ENCODE measurements at regions not wholly inside any gene's neighbourhood (a gene's known extent, or its start where the extent isn't known, plus 50 kb on each side); places are given as distances from the start of the nearest gene placed in this dataset.

DNA sequence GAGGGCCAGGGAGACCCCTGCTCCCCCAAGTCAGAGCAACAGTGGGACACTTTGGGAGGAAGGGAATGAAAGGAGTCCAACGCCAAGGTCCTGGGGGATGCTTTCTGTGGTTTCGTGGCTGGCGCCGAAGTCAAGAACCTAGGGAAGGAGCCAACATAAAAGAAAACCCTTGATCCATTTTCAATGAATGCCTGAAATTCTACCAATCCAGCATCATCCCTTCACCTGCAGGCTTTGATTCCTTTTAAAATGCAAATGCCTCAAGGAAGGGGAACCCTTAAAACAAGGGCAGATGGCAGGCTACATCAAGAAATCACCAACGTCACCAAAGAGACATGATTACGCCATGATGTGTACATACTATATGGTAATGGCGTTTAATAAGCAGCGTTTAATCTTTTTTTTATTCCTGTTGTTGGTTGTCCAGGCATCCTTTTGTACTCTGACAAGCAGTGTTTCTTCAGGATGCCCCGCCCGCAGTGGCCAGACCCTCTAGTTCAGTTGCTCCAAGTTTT lies 123.3 kb upstream of the SLC1A4 start:
- H2BK20ac ChIP-seq (ENCODE audit: low read depth, low read length, poor library complexity, severe bottlenecking), result no peak overlapping the region
- no peak overlapping the region for H3T11ph ChIP-seq (ENCODE audit: low read length)
- no peak overlapping the region for H2BK12ac ChIP-seq (ENCODE audit: insufficient read length, low read depth, low read length)
- WGBS (ENCODE audit: extremely low coverage, insufficient read length, low lambda C conversion rate), result no CpG with 5 or more reads among the region's 10 CpGs
- no peak overlapping the region for H2BK15ac ChIP-seq (ENCODE audit: low read depth, low read length)
- H3K14ac ChIP-seq (ENCODE audit: insufficient read depth, low read length), result no peak overlapping the region
- no peak overlapping the region for H2BK120ac ChIP-seq (ENCODE audit: low read depth, low read length, poor library complexity, severe bottlenecking)
- H3K9me3 ChIP-seq (ENCODE audit: control insufficient read depth, low read depth, low read length), result no peaks in the 10 kb centered on the region
- peaks cover 3% of the 10 kb centered on the region for H4K20me1 ChIP-seq (ENCODE audit: control insufficient read depth, insufficient read depth, insufficient read length)
- H3K4ac ChIP-seq (ENCODE audit: low read depth, low read length), result no peak overlapping the region
- TF ChIP-seq, protein P1, sequence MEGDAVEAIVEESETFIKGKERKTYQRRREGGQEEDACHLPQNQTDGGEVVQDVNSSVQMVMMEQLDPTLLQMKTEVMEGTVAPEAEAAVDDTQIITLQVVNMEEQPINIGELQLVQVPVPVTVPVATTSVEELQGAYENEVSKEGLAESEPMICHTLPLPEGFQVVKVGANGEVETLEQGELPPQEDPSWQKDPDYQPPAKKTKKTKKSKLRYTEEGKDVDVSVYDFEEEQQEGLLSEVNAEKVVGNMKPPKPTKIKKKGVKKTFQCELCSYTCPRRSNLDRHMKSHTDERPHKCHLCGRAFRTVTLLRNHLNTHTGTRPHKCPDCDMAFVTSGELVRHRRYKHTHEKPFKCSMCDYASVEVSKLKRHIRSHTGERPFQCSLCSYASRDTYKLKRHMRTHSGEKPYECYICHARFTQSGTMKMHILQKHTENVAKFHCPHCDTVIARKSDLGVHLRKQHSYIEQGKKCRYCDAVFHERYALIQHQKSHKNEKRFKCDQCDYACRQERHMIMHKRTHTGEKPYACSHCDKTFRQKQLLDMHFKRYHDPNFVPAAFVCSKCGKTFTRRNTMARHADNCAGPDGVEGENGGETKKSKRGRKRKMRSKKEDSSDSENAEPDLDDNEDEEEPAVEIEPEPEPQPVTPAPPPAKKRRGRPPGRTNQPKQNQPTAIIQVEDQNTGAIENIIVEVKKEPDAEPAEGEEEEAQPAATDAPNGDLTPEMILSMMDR (conservative IDR thresholded peaks at IDR 0.05), result no peak; the same call in 2 of the 3 replicates
- H3K27ac ChIP-seq (ENCODE audit: insufficient read length, low read depth, low read length), result no peak overlapping the region
- no peaks in the 10 kb centered on the region; the same call in 1 of the 2 replicates for H3K27me3 ChIP-seq (ENCODE audit: insufficient read depth, low read length)
- Mint-ChIP-seq H3K36me3 (ENCODE audit: insufficient read depth in 1 of 3, low read depth in 3 of 3) (no peaks in the 10 kb centered on the region), H3K4me1 (peaks cover 9 to 22% of the 10 kb centered on the region in 2 experiments), H3K4me3 (peak overlapping the region in 1 of 2 experiments; percentile 57; a peak in 2 of 5 replicates), H3K27ac (no peak overlapping the region), H3K9me3 (no peaks in the 10 kb centered on the region), H3K27me3 (ENCODE audit: low read depth) (peaks cover 37% of the 10 kb centered on the region)
- H3K4me1 ChIP-seq (ENCODE audit: insufficient read depth, low read length), result 0 out of 2 replicates have a peak, but pooled peaks cover 2% of the 10 kb centered on the region
- H2AFZ ChIP-seq (ENCODE audit: low read length), result no peak overlapping the region
- H3K9ac ChIP-seq (ENCODE audit: extremely low read depth, insufficient read length, low read length), result no peak overlapping the region
- H3K56ac ChIP-seq (ENCODE audit: insufficient read length, low read depth, low read length), result no peak overlapping the region
- H3K79me2 ChIP-seq (ENCODE audit: insufficient read depth, low read length), result no peaks in the 10 kb centered on the region
- H3K23ac ChIP-seq (ENCODE audit: insufficient read length, low read depth, low read length), result no peak overlapping the region
- no peak overlapping the region for H2AK5ac ChIP-seq (ENCODE audit: insufficient read length, low read length)
- H3K23me2 ChIP-seq (ENCODE audit: insufficient read length, low read depth, low read length, poor library complexity, severe bottlenecking), result peaks cover 5% of the 10 kb centered on the region
- no peaks in the 10 kb centered on the region for H3K79me1 ChIP-seq (ENCODE audit: insufficient read depth, low read depth, low read length, poor library complexity, severe bottlenecking)
- peak overlapping the region; percentile 77 for H3K4me2 ChIP-seq (ENCODE audit: insufficient read depth, insufficient read length, low read length)
- H4K8ac ChIP-seq (replicated peaks; ENCODE audit: insufficient read length, low read depth, low read length), result no peak overlapping the region
- no peak overlapping the region for H4K91ac ChIP-seq (ENCODE audit: insufficient read length, low read depth, low read length)
- H2BK5ac ChIP-seq (ENCODE audit: insufficient read length, low read length), result no peak overlapping the region
- DNase-seq, result no peak
- H4K5ac ChIP-seq (ENCODE audit: insufficient read length, low read depth, low read length), result no peak overlapping the region
- H3K18ac ChIP-seq (ENCODE audit: insufficient read length, low read depth, low read length), result no peak overlapping the region

Measured in H9 (cell line).